ENCODE measurements at regions not wholly inside any gene's neighbourhood (a gene's known extent, or its start where the extent isn't known, plus 50 kb on each side); places are given as distances from the start of the nearest gene placed in this dataset.

DNA sequence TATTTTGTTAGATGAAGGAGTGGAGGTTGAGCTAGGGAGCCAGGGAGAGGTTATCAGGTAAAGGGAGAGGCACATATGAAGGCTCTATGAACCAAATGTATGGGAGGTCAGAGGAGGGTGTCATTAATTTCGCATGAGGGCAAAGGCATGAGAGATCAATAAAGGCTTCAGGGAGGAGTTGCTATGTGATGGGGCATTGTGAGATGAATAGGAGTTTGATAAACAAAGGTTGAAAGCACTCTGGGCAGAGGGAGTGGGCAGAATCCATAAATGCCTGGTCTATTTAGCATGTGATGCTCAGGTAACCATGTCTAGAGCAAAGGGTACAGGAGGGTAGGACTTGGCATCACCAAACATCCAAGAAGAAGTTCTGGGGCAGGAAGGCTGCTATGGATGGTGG, 273.4 kb downstream of the HAUS1 start:
- TF ChIP-seq, protein P1, sequence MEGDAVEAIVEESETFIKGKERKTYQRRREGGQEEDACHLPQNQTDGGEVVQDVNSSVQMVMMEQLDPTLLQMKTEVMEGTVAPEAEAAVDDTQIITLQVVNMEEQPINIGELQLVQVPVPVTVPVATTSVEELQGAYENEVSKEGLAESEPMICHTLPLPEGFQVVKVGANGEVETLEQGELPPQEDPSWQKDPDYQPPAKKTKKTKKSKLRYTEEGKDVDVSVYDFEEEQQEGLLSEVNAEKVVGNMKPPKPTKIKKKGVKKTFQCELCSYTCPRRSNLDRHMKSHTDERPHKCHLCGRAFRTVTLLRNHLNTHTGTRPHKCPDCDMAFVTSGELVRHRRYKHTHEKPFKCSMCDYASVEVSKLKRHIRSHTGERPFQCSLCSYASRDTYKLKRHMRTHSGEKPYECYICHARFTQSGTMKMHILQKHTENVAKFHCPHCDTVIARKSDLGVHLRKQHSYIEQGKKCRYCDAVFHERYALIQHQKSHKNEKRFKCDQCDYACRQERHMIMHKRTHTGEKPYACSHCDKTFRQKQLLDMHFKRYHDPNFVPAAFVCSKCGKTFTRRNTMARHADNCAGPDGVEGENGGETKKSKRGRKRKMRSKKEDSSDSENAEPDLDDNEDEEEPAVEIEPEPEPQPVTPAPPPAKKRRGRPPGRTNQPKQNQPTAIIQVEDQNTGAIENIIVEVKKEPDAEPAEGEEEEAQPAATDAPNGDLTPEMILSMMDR (IDR thresholded peaks at IDR 0.05) = no peak
- TF ChIP-seq EZH2phosphoT487 (IDR thresholded peaks at IDR 0.05) = no peak
- TF ChIP-seq EZH2 (IDR thresholded peaks at IDR 0.05) = no peak
